K562 (cell line): ENCODE measurements at regions not wholly inside any gene's neighbourhood (a gene's known extent, or its start where the extent isn't known, plus 50 kb on each side); places are given as distances from the start of the nearest gene placed in this dataset.

ENCODE experiments used
- ATAC-seq: fragments of 200-7000 bp; cut with Tn5 transposase; 3 replicates; pipeline ENCODE4 v1.9.1; 2020; ENCODE audit warnings: moderate library complexity
- BruUV-seq: library from RNA; stranded (reverse); fragments of 400-500 nt; replicated peaks from 2 replicates; lab custom pipeline; 2021; lab: Mats Ljungman, UMichigan
- CTCF ChIA-PET: fragments of 300-600 bp; formaldehyde crosslinking; extraction: SDS; loops from one replicate; lab custom pipeline; 2021; ENCODE audit warnings: low intra/inter-chr PET ratio; lab: Yijun Ruan, JAX
- POLR2A ChIA-PET: fragments of 300-600, 350-650 bp; sonication (Branson Sonifier 250); formaldehyde crosslinking; extraction: SDS; loops from one replicate; lab custom pipeline; 2021; ENCODE audit warnings: antibody characterized with exemption, inconsistent platforms; lab: Yijun Ruan, JAX
- DNase-seq, 4 experiments: peaks; one replicate each; pipeline versions ENCODE4 v3.0.0 to v3.0.0-alpha.2; 2011 to 2018; ENCODE audit warnings: low spot score in 3 of 4, mixed read lengths in 3 of 4; ENCODE audit errors: extremely low read depth in 1 of 4
- FAIRE-seq: peaks from 2 replicates; lab custom pipeline; 2011; peaks lifted over from hg19 to GRCh38; lab: Jason Lieb, UNC
- H2AFZ ChIP-seq: 2 replicates; pipeline ENCODE4 v1.6.0; 2011; ENCODE audit warnings: low read depth, low read length, control low read depth, inconsistent platforms
- H3K27ac ChIP-seq: fragments of 200-600 bp; 3 replicates; pipeline ENCODE4 v1.8.0; 2011; ENCODE audit warnings: low read depth, mild to moderate bottlenecking, control low read depth, inconsistent platforms, low read length, moderate library complexity, mixed read lengths; ENCODE audit errors: extremely low read depth
- H3K27me3 ChIP-seq, 2 experiments: fragments of 300-600 bp in 1 of 2; 2 replicates in 1 of 2; 3 replicates in 1 of 2; pipeline versions ENCODE4 v1.6.0 to v1.8.0; 2011; ENCODE audit warnings: inconsistent platforms in 2 of 2, low read length in 2 of 2, mild to moderate bottlenecking in 1 of 2, mixed read lengths in 1 of 2, moderate library complexity in 1 of 2; ENCODE audit not compliant: control insufficient read depth in 2 of 2, insufficient read depth in 2 of 2
- H3K36me3 ChIP-seq: fragments of 300-600 bp; 3 replicates; pipeline ENCODE4 v1.8.0; 2011; ENCODE audit warnings: mild to moderate bottlenecking, low read length, inconsistent platforms; ENCODE audit not compliant: control insufficient read depth, insufficient read depth
- H3K4me1 ChIP-seq, 2 experiments: fragments of 200-600 bp in 1 of 2; replicated peaks in 1 of 2; 2 replicates in 1 of 2; 3 replicates in 1 of 2; pipeline versions ENCODE4 v1.5.1 to v1.8.0; 2011; ENCODE audit warnings: inconsistent platforms in 2 of 2, low read length in 2 of 2, mild to moderate bottlenecking in 1 of 2, mixed read lengths in 1 of 2, moderate library complexity in 1 of 2; ENCODE audit not compliant: control insufficient read depth in 2 of 2, insufficient read depth in 2 of 2
- H3K4me2 ChIP-seq: 2 replicates; pipeline ENCODE4 v1.6.1; 2011; ENCODE audit warnings: low read length, control low read depth, inconsistent platforms, mixed read lengths; ENCODE audit not compliant: insufficient read depth
- H3K4me3 ChIP-seq: fragments of 200-600 bp; sonication (generic), shearing (Covaris generic); 2 replicates; pipeline ENCODE4 v1.5.1; 2016; ENCODE audit warnings: control low read depth, inconsistent platforms
- H3K79me2 ChIP-seq: fragments of 200-600 bp; 3 replicates; pipeline ENCODE4 v1.8.0; 2011; ENCODE audit warnings: low read length, inconsistent platforms; ENCODE audit not compliant: control insufficient read depth, insufficient read depth
- H3K9ac ChIP-seq, 2 experiments: 2 replicates each; pipeline versions ENCODE4 v1.6.0 to v1.6.1; 2011; ENCODE audit warnings: low read depth in 2 of 2, low read length in 2 of 2, control low read depth in 1 of 2, inconsistent platforms in 1 of 2, mild to moderate bottlenecking in 1 of 2, mixed read lengths in 1 of 2; ENCODE audit not compliant: insufficient read depth in 1 of 2
- H3K9me1 ChIP-seq: one replicate; pipeline ENCODE4 v1.6.0; 2011; ENCODE audit warnings: inconsistent platforms, mild to moderate bottlenecking, low read length, moderate library complexity; ENCODE audit not compliant: control insufficient read depth, insufficient read depth
- H3K9me3 ChIP-seq: replicated peaks from 2 replicates; pipeline ENCODE4 v1.5.1; 2011; ENCODE audit warnings: low read depth, low read length, inconsistent platforms; ENCODE audit not compliant: control insufficient read depth, insufficient read depth
- H4K20me1 ChIP-seq: replicated peaks from 2 replicates; pipeline ENCODE4 v1.6.1; 2011; ENCODE audit warnings: low read length, inconsistent platforms, mixed read lengths; ENCODE audit not compliant: control insufficient read depth, insufficient read depth
- MAFG ChIP-seq: fragments of 450-650 bp; conservative IDR thresholded peaks from 2 replicates; pipeline ENCODE4 v1.6.1; 2016; ENCODE audit warnings: missing genetic modification characterization, missing compliant biosample characterization
- MCM7 ChIP-seq, 2 experiments: fragments of 450-650 bp; IDR thresholded peaks; 2 replicates each; pipeline ENCODE4 v1.6.1; 2016 to 2018
- MECOM ChIP-seq: fragments of 250-450 bp; sonication (Bioruptor Pico); IDR thresholded peaks from 2 replicates; pipeline ENCODE4 v1.8.0; 2022; ENCODE audit warnings: inconsistent platforms
- RAD21 ChIP-seq, 2 experiments: fragments of 250-450 bp in 1 of 2; fragments of 450-650 bp in 1 of 2; sonication (Bioruptor Pico) in 1 of 2; formaldehyde crosslinking in 1 of 2; IDR thresholded peaks in 1 of 2; conservative IDR thresholded peaks in 1 of 2; 2 replicates each; pipeline versions ENCODE4 v1.4.0 to v1.8.0; 2020 to 2022; ENCODE audit warnings: mild to moderate bottlenecking in 2 of 2, moderate library complexity in 1 of 2
- RBM14 ChIP-seq: fragments of 200-400 bp; formaldehyde crosslinking; IDR thresholded peaks from 2 replicates; pipeline ENCODE4 v1.6.1; 2018; ENCODE audit warnings: low read depth, mild to moderate bottlenecking, low read length, moderate library complexity, borderline replicate concordance; ENCODE audit not compliant: insufficient read depth
- SAFB ChIP-seq: fragments of 200-400 bp; formaldehyde crosslinking; IDR thresholded peaks from 2 replicates; pipeline ENCODE4 v1.6.1; 2017; ENCODE audit warnings: low read depth, low read length, borderline replicate concordance
- ZNF79 ChIP-seq: fragments of 250-450 bp; sonication (Bioruptor Pico); IDR thresholded peaks from 2 replicates; pipeline ENCODE4 v1.4.0; 2020; ENCODE audit warnings: low read depth, mild to moderate bottlenecking, moderate library complexity
- WGBS: fragments of 100-300 bp; shearing (Covaris generic); methylation state at CpG from one replicate; pipeline ENCODE4 v1.1.6; 2016; ENCODE audit warnings: low coverage, mixed read lengths; ENCODE audit not compliant: insufficient coverage; ENCODE audit errors: missing lambda C conversion rate; 5-methylcytosine and 5-hydroxymethylcytosine counted together
- in situ Hi-C: fragments of 300-500 bp; cut with MboI; formaldehyde crosslinking; loops from 4 replicates; pipeline ENCODE4 v1.15.0; 2018; ENCODE audit warnings: inconsistent platforms, mixed read lengths
- intact Hi-C: fragments of 100-400 bp; cut with micrococcal nuclease; formaldehyde crosslinking; loops from 2 replicates; pipeline ENCODE4 v1.14.2; 2022
- TF ChIP-seq, protein P1 (sequence below), 3 experiments: IDR thresholded peaks in 2 of 3; conservative IDR thresholded peaks in 1 of 3; 2 replicates each; pipeline ENCODE4 v1.5.1; 2011 to 2012; ENCODE audit warnings: low read length in 3 of 3, mild to moderate bottlenecking in 3 of 3, control low read depth in 2 of 3, improper control_type of control experiment in 1 of 3, inconsistent platforms in 1 of 3, low read depth in 1 of 3, mixed read lengths in 1 of 3, moderate library complexity in 1 of 3; ENCODE audit not compliant: insufficient read depth in 2 of 3
- TF ChIP-seq, protein P2 (sequence below): fragments of 250-450 bp; sonication (Bioruptor Pico); IDR thresholded peaks from 2 replicates; pipeline ENCODE4 v1.5.0; 2021; ENCODE audit warnings: mild to moderate bottlenecking, moderate library complexity
- TF ChIP-seq, protein P3 (sequence below): fragments of 250-450 bp; sonication (Bioruptor Pico); IDR thresholded peaks from 2 replicates; pipeline ENCODE4 v1.4.0; 2020; ENCODE audit warnings: mild to moderate bottlenecking
- TF ChIP-seq, protein P4 (sequence below), 2 experiments: IDR thresholded peaks; 2 replicates each; pipeline ENCODE4 v1.6.1; 2012; ENCODE audit warnings: improper control_type of control experiment in 2 of 2, low read depth in 2 of 2, low read length in 2 of 2, borderline replicate concordance in 1 of 2

DNA sequence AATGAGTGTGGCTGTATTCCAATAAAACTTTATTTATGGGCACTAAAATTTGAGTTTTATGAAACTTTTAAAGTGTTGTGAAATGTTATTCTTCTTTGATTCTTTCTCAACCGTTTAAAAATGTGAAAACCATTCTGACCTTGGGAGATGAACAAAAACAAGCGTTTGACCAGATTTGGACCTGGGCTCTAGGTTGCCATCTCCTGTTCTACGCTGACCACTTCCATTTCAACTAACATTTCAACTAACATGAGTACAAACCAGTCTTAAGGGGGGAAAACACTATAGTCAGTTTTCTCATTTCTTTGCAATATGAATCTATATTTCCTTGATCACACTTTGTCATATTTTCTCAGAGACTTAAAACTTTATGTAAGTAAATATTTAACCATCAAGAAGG lies 118.4 kb upstream of the IRX5 start:
- ATAC-seq (no peak), FAIRE-seq (no peak), DNase-seq (no peak)
- no peak overlapping the region for H3K4me2 ChIP-seq
- no TSS peak for BruUV-seq
- no peaks in the 10 kb centered on the region for H4K20me1 ChIP-seq
- H3K4me1 ChIP-seq, result no peaks in the 10 kb centered on the region
- H3K9ac ChIP-seq, result no peak overlapping the region
- H2AFZ ChIP-seq, result no peak overlapping the region
- ChIA-PET POLR2A (interaction anchor here (1.2 kb wide), 1 partner anchor 13 kb away, joined by 3 read pairs; no protein-coding TSS in a partner anchor), CTCF (no interaction called here)
- intact Hi-C loops, result no loop called here
- no peaks in the 10 kb centered on the region for H3K9me1 ChIP-seq
- TF ChIP-seq, protein P1, sequence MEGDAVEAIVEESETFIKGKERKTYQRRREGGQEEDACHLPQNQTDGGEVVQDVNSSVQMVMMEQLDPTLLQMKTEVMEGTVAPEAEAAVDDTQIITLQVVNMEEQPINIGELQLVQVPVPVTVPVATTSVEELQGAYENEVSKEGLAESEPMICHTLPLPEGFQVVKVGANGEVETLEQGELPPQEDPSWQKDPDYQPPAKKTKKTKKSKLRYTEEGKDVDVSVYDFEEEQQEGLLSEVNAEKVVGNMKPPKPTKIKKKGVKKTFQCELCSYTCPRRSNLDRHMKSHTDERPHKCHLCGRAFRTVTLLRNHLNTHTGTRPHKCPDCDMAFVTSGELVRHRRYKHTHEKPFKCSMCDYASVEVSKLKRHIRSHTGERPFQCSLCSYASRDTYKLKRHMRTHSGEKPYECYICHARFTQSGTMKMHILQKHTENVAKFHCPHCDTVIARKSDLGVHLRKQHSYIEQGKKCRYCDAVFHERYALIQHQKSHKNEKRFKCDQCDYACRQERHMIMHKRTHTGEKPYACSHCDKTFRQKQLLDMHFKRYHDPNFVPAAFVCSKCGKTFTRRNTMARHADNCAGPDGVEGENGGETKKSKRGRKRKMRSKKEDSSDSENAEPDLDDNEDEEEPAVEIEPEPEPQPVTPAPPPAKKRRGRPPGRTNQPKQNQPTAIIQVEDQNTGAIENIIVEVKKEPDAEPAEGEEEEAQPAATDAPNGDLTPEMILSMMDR (IDR thresholded peaks at IDR 0.05 in 2 of 3, conservative IDR thresholded peaks at IDR 0.05 in 1 of 3; ENCODE audit: insufficient read depth in 2 of 3, low read depth in 1 of 3, low read length in 3 of 3), result peak in 2 of 3 experiments; percentile 1 to 15; a peak in 2 of 6 replicates
- no peak for TF ChIP-seq MCM7 (IDR thresholded peaks at IDR 0.05)
- TF ChIP-seq, protein P2, sequence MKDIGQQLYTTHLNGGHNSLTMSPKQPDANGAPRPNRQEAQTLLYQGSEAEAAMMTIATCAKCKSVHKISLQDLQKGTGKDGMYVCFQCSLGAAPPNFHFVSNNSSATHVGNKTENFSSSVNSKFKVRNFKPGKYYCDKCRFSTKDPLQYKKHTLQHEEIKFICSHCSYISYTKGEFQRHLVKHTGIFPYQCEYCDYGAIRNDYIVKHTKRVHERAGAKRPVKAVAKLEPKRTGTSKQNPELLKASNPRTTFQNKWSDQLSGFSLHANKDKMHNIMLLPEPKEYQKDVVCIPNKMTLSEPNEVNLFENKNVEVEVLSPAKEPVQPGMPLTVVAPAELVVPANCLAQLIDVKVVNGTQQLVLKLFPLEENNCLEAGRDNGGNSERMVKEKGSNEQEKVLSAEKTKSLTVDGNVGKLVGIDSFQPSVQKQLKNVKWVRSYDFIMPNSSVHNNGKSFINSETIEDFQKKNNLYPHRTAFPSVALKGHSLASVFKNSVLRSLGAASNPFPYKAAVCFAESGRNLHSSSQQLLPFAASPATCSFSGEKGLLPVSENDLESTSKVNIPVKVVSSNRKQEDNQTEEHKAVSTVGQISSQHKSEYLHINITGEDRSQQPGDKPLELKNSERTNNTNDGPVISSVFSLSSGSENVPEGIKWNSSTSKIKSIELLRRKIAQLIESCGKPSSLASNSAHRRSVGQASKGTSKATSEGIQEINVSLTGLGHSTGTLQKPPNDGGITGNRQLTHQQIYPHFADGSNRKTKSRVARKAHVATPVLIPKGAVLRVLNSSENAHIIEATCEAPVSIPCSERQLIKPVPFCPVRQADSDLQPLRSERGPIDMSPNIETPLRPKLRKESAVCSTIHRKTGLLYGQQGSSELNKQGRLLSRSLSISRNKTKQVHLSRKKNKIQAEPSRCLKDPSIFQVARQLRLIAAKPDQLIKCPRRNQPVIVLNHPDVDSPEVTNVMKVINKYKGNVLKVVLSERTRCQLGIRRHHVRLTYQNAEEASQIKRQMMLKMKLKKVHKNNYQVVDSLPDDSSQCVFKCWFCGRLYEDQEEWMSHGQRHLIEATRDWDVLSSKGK (CRISPR knock-in tag), result no peak
- no peak for TF ChIP-seq MAFG
- TF ChIP-seq, protein P3, sequence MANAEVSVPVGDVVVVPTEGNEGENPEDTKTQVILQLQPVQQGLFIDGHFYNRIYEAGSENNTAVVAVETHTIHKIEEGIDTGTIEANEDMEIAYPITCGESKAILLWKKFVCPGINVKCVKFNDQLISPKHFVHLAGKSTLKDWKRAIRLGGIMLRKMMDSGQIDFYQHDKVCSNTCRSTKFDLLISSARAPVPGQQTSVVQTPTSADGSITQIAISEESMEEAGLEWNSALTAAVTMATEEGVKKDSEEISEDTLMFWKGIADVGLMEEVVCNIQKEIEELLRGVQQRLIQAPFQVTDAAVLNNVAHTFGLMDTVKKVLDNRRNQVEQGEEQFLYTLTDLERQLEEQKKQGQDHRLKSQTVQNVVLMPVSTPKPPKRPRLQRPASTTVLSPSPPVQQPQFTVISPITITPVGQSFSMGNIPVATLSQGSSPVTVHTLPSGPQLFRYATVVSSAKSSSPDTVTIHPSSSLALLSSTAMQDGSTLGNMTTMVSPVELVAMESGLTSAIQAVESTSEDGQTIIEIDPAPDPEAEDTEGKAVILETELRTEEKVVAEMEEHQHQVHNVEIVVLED (CRISPR knock-in tag), result no peak
- no peak for TF ChIP-seq ZNF79 (CRISPR knock-in tag)
- TF ChIP-seq MECOM (CRISPR knock-in tag), result no peak
- TF ChIP-seq RBM14, result no peak
- TF ChIP-seq, protein P4, sequence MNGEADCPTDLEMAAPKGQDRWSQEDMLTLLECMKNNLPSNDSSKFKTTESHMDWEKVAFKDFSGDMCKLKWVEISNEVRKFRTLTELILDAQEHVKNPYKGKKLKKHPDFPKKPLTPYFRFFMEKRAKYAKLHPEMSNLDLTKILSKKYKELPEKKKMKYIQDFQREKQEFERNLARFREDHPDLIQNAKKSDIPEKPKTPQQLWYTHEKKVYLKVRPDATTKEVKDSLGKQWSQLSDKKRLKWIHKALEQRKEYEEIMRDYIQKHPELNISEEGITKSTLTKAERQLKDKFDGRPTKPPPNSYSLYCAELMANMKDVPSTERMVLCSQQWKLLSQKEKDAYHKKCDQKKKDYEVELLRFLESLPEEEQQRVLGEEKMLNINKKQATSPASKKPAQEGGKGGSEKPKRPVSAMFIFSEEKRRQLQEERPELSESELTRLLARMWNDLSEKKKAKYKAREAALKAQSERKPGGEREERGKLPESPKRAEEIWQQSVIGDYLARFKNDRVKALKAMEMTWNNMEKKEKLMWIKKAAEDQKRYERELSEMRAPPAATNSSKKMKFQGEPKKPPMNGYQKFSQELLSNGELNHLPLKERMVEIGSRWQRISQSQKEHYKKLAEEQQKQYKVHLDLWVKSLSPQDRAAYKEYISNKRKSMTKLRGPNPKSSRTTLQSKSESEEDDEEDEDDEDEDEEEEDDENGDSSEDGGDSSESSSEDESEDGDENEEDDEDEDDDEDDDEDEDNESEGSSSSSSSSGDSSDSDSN (IDR thresholded peaks at IDR 0.05; ENCODE audit: borderline replicate concordance in 1 of 2, low read depth in 2 of 2, low read length in 2 of 2), result no peak
- no peak for TF ChIP-seq SAFB
- peak in 1 of 2 experiments; percentile 34; a peak in 1 of 4 replicates for TF ChIP-seq RAD21 (CRISPR knock-in tag; conservative IDR thresholded peaks at IDR 0.05 in 1 of 2, IDR thresholded peaks at IDR 0.05 in 1 of 2)
- H3K9me3 ChIP-seq, result no peaks in the 10 kb centered on the region
- no peaks in the 10 kb centered on the region for H3K79me2 ChIP-seq
- no peak overlapping the region for H3K27ac ChIP-seq
- WGBS, result 2% methylated on average over 3 of the region's 3 CpGs
- peaks cover 0 to 10% of the 10 kb centered on the region in 2 experiments; a peak in 2 of 5 replicates for H3K27me3 ChIP-seq
- H3K4me3 ChIP-seq, result no peak overlapping the region
- no peaks in the 10 kb centered on the region for H3K36me3 ChIP-seq
- in situ Hi-C loops, result no loop called here
